ENCODE measurements at regions not wholly inside any gene's neighbourhood (a gene's known extent, or its start where the extent isn't known, plus 50 kb on each side); places are given as distances from the start of the nearest gene placed in this dataset.

GRCh38 chrX:40179283-40179682, 81.5 kb upstream of the BCOR start:
- no peak for DNase-seq (ENCODE audit: low spot score)

- DNase-seq (ENCODE audit: low spot score): no peak
These were observed 80.4 kb upstream of the BCOR start for GRCh38 chrX:40177942-40178715.

GRCh38 chrX:40177489-40177888, 79.7 kb upstream of the BCOR start:
- DNase-seq (ENCODE audit: low spot score): no peak

- DNase-seq (ENCODE audit: low spot score): no peak
These were observed 79.3 kb upstream of the BCOR start for GRCh38 chrX:40177117-40177430.

GRCh38 chrX:40176351-40177116, 78.8 kb upstream of the BCOR start:
- no peak for DNase-seq (ENCODE audit: low spot score)

GRCh38 chrX:40175511-40176350, 78.0 kb upstream of the BCOR start:
- DNase-seq (ENCODE audit: low spot score): no peak

- no peak for DNase-seq (ENCODE audit: low spot score)
These were observed 77.2 kb upstream of the BCOR start for GRCh38 chrX:40174854-40175510.

- DNase-seq (ENCODE audit: low spot score): no peak
These were observed 76.5 kb upstream of the BCOR start for GRCh38 chrX:40174001-40174853.

GRCh38 chrX:40173143-40174000, 75.6 kb upstream of the BCOR start:
- DNase-seq (ENCODE audit: low spot score): no peak

- DNase-seq (ENCODE audit: low spot score): no peak
These were observed 74.8 kb upstream of the BCOR start for GRCh38 chrX:40172401-40173142.

GRCh38 chrX:40171513-40172400, 74.0 kb upstream of the BCOR start:
- no peak for DNase-seq (ENCODE audit: low spot score)

- no peak for DNase-seq (ENCODE audit: low spot score)
These were observed 73.2 kb upstream of the BCOR start for GRCh38 chrX:40170830-40171512.

GRCh38 chrX:40169193-40170101, 71.7 kb upstream of the BCOR start:
- DNase-seq (ENCODE audit: low spot score): no peak

- DNase-seq (ENCODE audit: low spot score): no peak
These were observed 70.8 kb upstream of the BCOR start for GRCh38 chrX:40168480-40169011.

GRCh38 chrX:40167850-40168479, 70.2 kb upstream of the BCOR start:
- no peak for DNase-seq (ENCODE audit: low spot score)

GRCh38 chrX:40167233-40167849, 69.6 kb upstream of the BCOR start:
- no peak for DNase-seq (ENCODE audit: low spot score)
